HepG2 (cell line): ENCODE measurements at regions not wholly inside any gene's neighbourhood (a gene's known extent, or its start where the extent isn't known, plus 50 kb on each side); places are given as distances from the start of the nearest gene placed in this dataset.
A peak's percentile ranks its signal among the peaks of the same experiment; 100 is the strongest.
"Not testable (repeated sequence)": the region's sequence is repeated elsewhere in the genome, so short reads cannot be mapped to it uniquely, and the experiment has no call there.

Experiments used
- ATAC-seq: fragments of 200-7000 bp; cut with Tn5 transposase; 3 replicates; pipeline ENCODE4 v1.9.1; 2020; ENCODE audit warnings: mild to moderate bottlenecking, moderate library complexity
- BruUV-seq: library from RNA; stranded (reverse); fragments of 400-500 nt; replicated peaks from 2 replicates; lab custom pipeline; 2021; lab: Mats Ljungman, UMichigan
- CTCF ChIA-PET: fragments of 300-600 bp; formaldehyde crosslinking; extraction: SDS; loops from one replicate; lab custom pipeline; 2021; ENCODE audit warnings: low total read pairs, inconsistent platforms, low intra/inter-chr PET ratio; lab: Yijun Ruan, JAX
- POLR2A ChIA-PET: fragments of 350-600 bp; sonication (Branson Sonifier 250); formaldehyde crosslinking; loops from one replicate; lab custom pipeline; 2020; ENCODE audit warnings: antibody characterized with exemption, inconsistent platforms; lab: Yijun Ruan, JAX
- DNase-seq: peaks from one replicate; pipeline ENCODE4 v3.0.0-alpha.2; 2015; ENCODE audit warnings: low spot score
- FAIRE-seq: peaks from 3 replicates; lab custom pipeline; 2011; peaks lifted over from hg19 to GRCh38; lab: Jason Lieb, UNC
- H2AFZ ChIP-seq: one replicate; pipeline ENCODE4 v1.6.1; 2011; ENCODE audit warnings: low read length, inconsistent platforms
- H3K27ac ChIP-seq: fragments of 300-600 bp; 3 replicates; pipeline ENCODE4 v1.8.0; 2011; ENCODE audit warnings: mixed run types, mild to moderate bottlenecking, mixed read lengths, low read length, inconsistent platforms; ENCODE audit not compliant: insufficient read depth; ENCODE audit errors: extremely low read length
- H3K27me3 ChIP-seq, 2 experiments: fragments of 200-600 bp in 1 of 2; 2 replicates in 1 of 2; 3 replicates in 1 of 2; pipeline versions ENCODE4 v1.6.0 to v1.8.0; 2011; ENCODE audit warnings: low read length in 2 of 2, mild to moderate bottlenecking in 2 of 2, moderate library complexity in 2 of 2, inconsistent platforms in 1 of 2; ENCODE audit not compliant: insufficient read depth in 2 of 2, control insufficient read depth in 1 of 2
- H3K36me3 ChIP-seq, 2 experiments: fragments of 200-600 bp in 1 of 2; replicated peaks in 1 of 2; 2 replicates in 1 of 2; 3 replicates in 1 of 2; pipeline versions ENCODE4 v1.5.1 to v1.8.0; 2011; ENCODE audit warnings: low read length in 2 of 2, inconsistent platforms in 1 of 2; ENCODE audit not compliant: insufficient read depth in 2 of 2, control insufficient read depth in 1 of 2
- H3K4me1 ChIP-seq: 2 replicates; pipeline ENCODE4 v1.5.1; 2012; ENCODE audit warnings: low read length, inconsistent platforms; ENCODE audit not compliant: insufficient read depth
- H3K4me2 ChIP-seq: 2 replicates; pipeline ENCODE4 v1.6.0; 2011; ENCODE audit warnings: low read depth, low read length, inconsistent platforms
- H3K4me3 ChIP-seq, 3 experiments: fragments of 200-600 bp in 1 of 3; sonication (generic), shearing (Covaris generic) in 1 of 3; replicated peaks in 1 of 3; 2 replicates each; pipeline ENCODE4 v1.5.1; 2011 to 2016; ENCODE audit warnings: low read length in 3 of 3, inconsistent platforms in 2 of 3, low read depth in 2 of 3, mild to moderate bottlenecking in 2 of 3, control low read depth in 1 of 3, mixed read lengths in 1 of 3; ENCODE audit not compliant: insufficient read depth in 1 of 3
- H3K79me2 ChIP-seq: one replicate; pipeline ENCODE4 v1.6.1; 2011; ENCODE audit warnings: low read length, inconsistent platforms; ENCODE audit not compliant: insufficient read depth
- H3K9ac ChIP-seq: 2 replicates; pipeline ENCODE4 v1.6.0; 2011; ENCODE audit warnings: mild to moderate bottlenecking, low read depth, low read length, inconsistent platforms; ENCODE audit not compliant: insufficient read depth
- H3K9me3 ChIP-seq: 2 replicates; pipeline ENCODE4 v1.5.1; 2012; ENCODE audit warnings: mild to moderate bottlenecking, low read length
- H4K20me1 ChIP-seq: 2 replicates; pipeline ENCODE4 v1.6.0; 2011; ENCODE audit warnings: inconsistent platforms, mild to moderate bottlenecking, low read length, moderate library complexity; ENCODE audit not compliant: insufficient read depth
- ATRX ChIP-seq: sonication (generic); formaldehyde crosslinking; IDR thresholded peaks from 2 replicates; pipeline ENCODE4 v1.4.0; 2020; ENCODE audit warnings: missing genetic modification reagents, borderline replicate concordance
- CREB1 ChIP-seq, 2 experiments: fragments of 450-650 bp in 1 of 2; IDR thresholded peaks; 2 replicates each; pipeline ENCODE4 v1.6.1; 2016 to 2017; ENCODE audit warnings: control low read depth in 1 of 2, mild to moderate bottlenecking in 1 of 2, missing compliant biosample characterization in 1 of 2, missing genetic modification characterization in 1 of 2
- NFYB ChIP-seq: sonication (generic); formaldehyde crosslinking; IDR thresholded peaks from 2 replicates; pipeline ENCODE4 v1.4.0; 2020; ENCODE audit warnings: missing genetic modification reagents
- NFYC ChIP-seq: IDR thresholded peaks from 2 replicates; pipeline ENCODE4 v1.6.1; 2016; ENCODE audit warnings: missing genetic modification reagents, missing compliant biosample characterization
- WGBS: methylation state at CpG from one replicate; pipeline ENCODE4 v1.1.6; 2017; ENCODE audit warnings: low lambda C conversion rate; 5-methylcytosine and 5-hydroxymethylcytosine counted together
- in situ Hi-C: cut with HindIII; loops from 2 replicates; pipeline ENCODE4 v1.10.0; 2017; ENCODE audit warnings: low pct_unique_long_range_greater_than_20kb; ENCODE audit not compliant: extremely low pct_ligation_motif_present
- intact Hi-C: fragments of 100-400 bp; cut with micrococcal nuclease; formaldehyde crosslinking; loops from one replicate; pipeline ENCODE4 v1.10.0; 2022; ENCODE audit not compliant: unreplicated experiment
- TF ChIP-seq, protein P1 (sequence below): sonication (generic); formaldehyde crosslinking; IDR thresholded peaks from 2 replicates; pipeline ENCODE4 v1.5.0; 2020; ENCODE audit warnings: mild to moderate bottlenecking, missing genetic modification reagents

DNA sequence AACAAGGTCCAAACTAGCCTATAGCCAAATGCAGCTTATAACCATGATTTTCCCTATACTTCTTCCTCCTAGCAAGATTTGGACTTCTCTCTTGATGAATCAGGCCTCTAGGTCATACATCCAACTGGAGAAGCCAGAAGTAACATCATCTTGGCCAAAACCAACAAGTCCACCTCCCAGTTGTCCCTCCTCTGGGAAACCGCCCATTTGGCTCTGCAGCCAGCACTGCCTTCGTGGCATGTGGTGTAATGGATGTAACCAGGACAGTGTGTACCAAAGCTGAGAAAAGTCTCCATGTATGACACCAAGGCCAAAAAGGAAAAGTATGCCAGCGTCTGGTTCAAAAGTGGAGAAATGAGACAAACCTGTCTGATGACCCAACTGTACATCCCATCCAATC lies 59.3 kb upstream of the VASH1 start (continued):
- TF ChIP-seq, protein P1, sequence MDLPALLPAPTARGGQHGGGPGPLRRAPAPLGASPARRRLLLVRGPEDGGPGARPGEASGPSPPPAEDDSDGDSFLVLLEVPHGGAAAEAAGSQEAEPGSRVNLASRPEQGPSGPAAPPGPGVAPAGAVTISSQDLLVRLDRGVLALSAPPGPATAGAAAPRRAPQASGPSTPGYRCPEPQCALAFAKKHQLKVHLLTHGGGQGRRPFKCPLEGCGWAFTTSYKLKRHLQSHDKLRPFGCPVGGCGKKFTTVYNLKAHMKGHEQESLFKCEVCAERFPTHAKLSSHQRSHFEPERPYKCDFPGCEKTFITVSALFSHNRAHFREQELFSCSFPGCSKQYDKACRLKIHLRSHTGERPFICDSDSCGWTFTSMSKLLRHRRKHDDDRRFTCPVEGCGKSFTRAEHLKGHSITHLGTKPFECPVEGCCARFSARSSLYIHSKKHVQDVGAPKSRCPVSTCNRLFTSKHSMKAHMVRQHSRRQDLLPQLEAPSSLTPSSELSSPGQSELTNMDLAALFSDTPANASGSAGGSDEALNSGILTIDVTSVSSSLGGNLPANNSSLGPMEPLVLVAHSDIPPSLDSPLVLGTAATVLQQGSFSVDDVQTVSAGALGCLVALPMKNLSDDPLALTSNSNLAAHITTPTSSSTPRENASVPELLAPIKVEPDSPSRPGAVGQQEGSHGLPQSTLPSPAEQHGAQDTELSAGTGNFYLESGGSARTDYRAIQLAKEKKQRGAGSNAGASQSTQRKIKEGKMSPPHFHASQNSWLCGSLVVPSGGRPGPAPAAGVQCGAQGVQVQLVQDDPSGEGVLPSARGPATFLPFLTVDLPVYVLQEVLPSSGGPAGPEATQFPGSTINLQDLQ (CRISPR knock-in tag), result no peak

DNA sequence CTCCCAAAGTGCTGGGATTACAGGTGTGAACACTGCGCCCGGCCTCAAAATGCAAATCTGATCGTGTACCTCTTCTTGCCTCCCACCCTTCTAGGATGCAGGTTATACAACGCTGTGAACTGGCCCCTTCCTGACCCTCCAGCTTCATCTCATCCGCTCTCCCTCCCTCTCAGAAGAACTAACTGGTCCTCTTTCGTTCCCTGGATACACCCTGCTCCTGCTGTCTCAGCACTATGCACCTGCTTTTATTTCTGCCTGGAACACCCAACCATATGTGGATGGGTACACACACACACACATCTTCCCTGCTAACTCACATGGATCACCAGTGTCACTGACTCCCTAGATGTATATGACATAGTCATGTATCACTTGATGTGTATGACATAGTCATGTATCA lies 56.1 kb upstream of the VASH1 start:
- FAIRE-seq, result no peak
- no peak overlapping the region for H2AFZ ChIP-seq
- H3K4me3 ChIP-seq, result no peak overlapping the region
- no peaks in the 10 kb centered on the region for H3K36me3 ChIP-seq
- no TSS peak for BruUV-seq
- peaks cover 0 to 4% of the 10 kb centered on the region in 2 experiments; a peak in 1 of 5 replicates for H3K27me3 ChIP-seq
- H3K4me2 ChIP-seq, result no peak overlapping the region
- ChIA-PET POLR2A (no interaction called here), CTCF (no interaction called here)
- H3K27ac ChIP-seq, result no peak overlapping the region
- no peaks in the 10 kb centered on the region for H3K79me2 ChIP-seq
- no peaks in the 10 kb centered on the region for H3K4me1 ChIP-seq
- no peak for ATAC-seq
- intact Hi-C loops (no loop called here), in situ Hi-C loops (no loop called here)
- H3K9ac ChIP-seq, result no peak overlapping the region
- no peaks in the 10 kb centered on the region for H4K20me1 ChIP-seq
- peak; percentile 47; the same call in 1 of the 2 replicates for TF ChIP-seq CREB1 (IDR thresholded peaks at IDR 0.05)
- TF ChIP-seq CREB1 (CRISPR knock-in tag; IDR thresholded peaks at IDR 0.05), result no peak
- TF ChIP-seq ATRX (CRISPR knock-in tag), result no peak
- DNase-seq, result no peak
- WGBS, result 77% methylated on average over 6 of the region's 6 CpGs
- H3K9me3 ChIP-seq, result no peaks in the 10 kb centered on the region

DNA sequence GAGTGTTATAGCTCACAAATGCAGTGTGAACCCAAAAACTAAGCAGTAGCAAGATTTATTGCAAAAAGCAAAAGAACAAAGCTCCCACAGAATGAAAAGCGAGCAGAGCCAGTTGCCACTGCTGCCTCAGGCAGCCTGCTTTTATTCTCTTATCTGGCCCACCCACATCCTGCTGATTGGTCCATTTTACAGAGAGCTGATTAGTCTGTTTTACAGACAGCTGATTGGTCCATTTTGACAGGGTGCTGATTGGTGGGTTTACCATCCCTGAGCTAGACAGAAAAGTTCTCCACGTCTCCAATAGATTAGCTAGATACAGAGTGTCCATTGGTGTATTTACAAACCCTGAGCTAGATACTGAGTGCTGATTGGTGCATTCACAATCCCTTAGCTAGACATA lies 55.1 kb upstream of the VASH1 start:
- DNase-seq, intact Hi-C loops: not testable (repeated sequence)
- TF ChIP-seq NFYB (CRISPR knock-in tag), result peak; percentile 35; the same call in 1 of the 2 replicates
- TF ChIP-seq NFYC (CRISPR knock-in tag), result 0 out of 2 replicates have a peak, but pooled peaks have one; percentile 12

More for the DNA sequence above, 55.1 kb upstream of the VASH1 start:
- H3K27me3 ChIP-seq, H4K20me1 ChIP-seq, H3K27ac ChIP-seq, H2AFZ ChIP-seq, H3K4me1 ChIP-seq, H3K36me3 ChIP-seq, H3K4me2 ChIP-seq, H3K9ac ChIP-seq, ATAC-seq, H3K4me3 ChIP-seq, in situ Hi-C loops, H3K9me3 ChIP-seq, H3K79me2 ChIP-seq, FAIRE-seq, BruUV-seq, CTCF ChIA-PET: not testable (repeated sequence)
- POLR2A ChIA-PET, result interaction anchor here (0.8 kb wide), 1 partner anchor 106 kb away, joined by 3 read pairs; the partner anchor contains the start of gene ANGEL1
- 41% methylated on average over 2 of the region's 2 CpGs for WGBS
